HG02798 (cell line): ENCODE measurements at regions not wholly inside any gene's neighbourhood (a gene's known extent, or its start where the extent isn't known, plus 50 kb on each side); places are given as distances from the start of the nearest gene placed in this dataset.
"Not testable (repeated sequence)": the region's sequence is repeated elsewhere in the genome, so short reads cannot be mapped to it uniquely, and the experiment has no call there.

ENCODE experiments used
- ATAC-seq: cut with Tn5 transposase; IDR thresholded peaks from one replicate; pipeline ENCODE4 v1.9.1; 2021; ENCODE audit warnings: mild to moderate bottlenecking; ENCODE audit not compliant: unreplicated experiment, poor library complexity

DNA sequence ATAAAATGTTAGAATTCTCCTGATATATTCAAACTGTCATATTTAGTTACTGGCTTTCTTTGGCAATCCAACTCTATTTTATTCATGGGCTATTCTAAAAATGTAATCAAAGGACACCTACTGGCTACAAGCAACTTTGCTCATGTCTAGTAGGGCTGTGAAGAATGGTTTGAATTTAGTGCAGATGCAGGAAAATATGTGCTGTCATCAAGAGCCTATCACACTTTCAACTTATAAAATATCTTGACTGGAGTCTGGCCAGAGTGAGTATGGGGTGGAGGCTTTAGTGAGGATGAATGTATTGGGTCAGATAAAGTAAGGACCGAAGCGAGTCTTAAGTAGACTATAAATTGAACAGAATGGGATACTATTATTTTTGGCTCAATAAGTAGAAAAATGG, 343.4 kb upstream of the SPRED2 start:
- ATAC-seq = no peak

DNA sequence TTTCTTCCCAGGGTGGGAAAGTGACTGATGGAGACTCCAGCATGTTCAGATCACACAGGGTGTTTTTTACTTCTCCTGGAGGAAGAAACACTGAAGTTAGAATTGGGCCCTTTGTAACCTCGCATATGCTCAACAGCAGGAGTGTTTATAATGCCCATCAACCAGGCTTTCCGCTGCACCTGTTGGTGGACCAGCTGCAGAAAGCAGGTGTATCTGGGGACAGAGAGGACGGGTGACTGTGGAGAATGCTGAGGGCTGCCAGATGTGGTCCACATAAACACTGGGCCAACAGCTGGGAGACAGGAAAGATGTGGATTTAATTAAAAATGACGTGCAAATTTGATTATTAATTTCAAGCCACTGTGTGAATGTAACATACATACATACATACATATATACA, 335.5 kb upstream of the SPRED2 start:
- no peak for ATAC-seq

DNA sequence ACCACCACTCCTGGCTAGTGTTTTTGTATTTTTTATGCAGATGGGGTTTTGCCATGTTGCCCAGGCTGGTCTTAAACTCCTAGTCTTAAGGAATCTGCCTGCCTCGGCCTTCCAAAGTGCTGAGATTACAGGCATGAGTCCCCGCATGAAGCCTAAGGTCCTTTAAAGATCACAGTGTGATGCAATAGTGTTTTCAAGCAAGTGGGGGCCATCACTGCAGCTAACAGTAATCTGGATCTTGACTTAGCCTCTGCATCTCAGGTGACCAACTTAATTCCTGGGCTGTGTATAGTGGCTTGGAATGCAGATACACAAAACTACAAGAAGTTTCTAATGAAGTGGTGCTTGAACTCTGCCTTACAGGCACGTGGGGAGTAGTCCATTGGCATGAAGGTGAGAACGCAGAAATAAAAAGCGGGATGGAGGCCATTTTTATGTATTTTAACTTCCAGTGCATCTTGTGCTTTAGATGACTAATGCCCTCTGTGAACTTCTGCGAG, 334.4 kb upstream of the SPRED2 start:
- ATAC-seq = no peak

DNA sequence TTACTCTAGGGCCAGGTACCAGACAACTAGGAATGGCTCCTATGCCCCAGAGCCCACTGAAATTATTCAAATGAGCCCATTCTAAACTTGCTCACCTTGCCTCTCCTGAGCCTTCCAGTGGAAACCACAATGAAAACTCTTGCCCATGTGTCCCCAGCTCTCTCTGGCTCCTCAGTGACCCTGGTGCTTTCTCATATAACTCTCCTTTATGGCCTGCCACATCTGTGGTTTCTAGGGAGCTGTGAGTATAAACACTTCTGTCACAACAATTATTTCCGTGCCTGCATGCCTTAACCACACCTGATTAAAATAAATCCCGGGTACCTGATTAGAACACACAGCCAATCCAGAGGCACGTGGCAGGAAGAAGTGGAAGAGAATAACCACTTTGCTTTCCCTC, 333.0 kb upstream of the SPRED2 start:
- no peak for ATAC-seq

DNA sequence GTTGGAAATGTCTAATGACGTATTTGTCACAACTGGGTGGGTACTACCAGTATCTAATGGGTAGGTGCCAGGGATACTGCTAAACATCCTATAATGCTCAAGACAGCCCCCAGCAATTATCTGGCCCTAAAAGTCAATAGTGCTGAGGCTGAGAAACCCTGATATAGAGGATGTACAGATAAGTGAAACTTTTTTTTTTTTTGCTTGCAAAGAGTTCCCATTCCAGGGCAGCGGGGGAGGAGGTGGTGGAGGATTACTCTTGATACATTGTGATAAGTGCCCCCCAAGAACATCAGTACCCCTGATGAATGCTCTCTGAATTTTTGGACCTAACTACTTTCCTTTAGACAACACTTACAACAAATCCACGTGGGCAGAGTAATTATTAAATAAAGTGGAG, 329.7 kb upstream of the SPRED2 start:
- no peak for ATAC-seq

DNA sequence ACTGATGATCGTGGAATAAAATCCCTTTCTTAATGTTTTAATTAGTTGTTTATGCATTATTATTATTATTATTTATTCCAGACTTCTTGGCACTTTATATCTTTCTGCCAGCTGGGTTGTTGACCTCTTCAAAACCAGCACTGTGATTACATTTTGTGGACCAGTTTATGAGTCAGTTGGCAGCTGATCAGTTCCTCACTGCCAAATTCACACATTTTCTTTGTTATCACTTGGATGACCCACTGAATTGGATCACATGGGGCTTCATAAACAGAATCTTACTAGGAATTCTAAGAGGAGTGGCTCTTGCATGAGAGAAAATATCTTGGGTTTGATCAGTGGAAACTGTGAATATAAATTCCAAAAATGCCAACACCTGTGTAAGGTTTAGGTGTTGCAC, 321.8 kb upstream of the SPRED2 start:
- no peak for ATAC-seq

DNA sequence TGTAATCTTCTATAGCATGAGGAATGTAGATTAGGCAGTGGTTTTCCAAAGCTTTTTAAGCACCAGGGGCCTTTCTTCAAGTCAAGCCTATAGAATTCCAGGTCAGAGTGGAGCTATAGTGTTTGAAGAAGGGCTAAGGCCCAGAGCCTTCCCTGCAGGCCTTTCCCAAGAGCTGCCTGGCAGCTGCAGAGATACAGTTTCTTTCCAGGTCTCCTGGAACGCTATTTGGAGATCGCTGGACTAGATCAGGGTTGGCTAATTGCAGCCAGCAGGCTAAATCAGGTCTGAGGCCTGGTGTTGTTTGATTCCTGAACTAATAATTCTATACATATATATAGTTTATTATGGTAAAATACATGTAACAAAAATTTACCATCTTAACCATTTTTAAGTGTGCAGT, 319.0 kb upstream of the SPRED2 start:
- no peak for ATAC-seq

DNA sequence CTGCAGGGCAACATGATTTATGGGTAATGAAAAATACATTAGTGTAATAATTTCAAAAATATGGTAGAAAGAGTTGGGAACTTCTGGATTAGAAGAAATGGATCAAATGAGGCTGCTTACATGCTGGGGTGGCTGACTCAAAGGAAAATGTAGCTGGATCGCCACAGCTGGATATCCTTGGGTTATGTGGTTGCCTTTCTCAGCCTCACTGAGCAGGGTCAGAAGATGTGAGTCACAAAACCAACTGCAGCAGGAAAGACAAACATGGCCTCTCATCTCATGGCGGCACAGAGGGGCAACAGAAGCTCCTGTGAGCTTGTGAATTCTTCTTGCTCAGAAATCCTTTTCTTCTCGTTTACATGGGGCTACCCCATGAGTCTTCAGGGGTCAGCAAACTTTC, 317.1 kb upstream of the SPRED2 start:
- ATAC-seq = no peak

DNA sequence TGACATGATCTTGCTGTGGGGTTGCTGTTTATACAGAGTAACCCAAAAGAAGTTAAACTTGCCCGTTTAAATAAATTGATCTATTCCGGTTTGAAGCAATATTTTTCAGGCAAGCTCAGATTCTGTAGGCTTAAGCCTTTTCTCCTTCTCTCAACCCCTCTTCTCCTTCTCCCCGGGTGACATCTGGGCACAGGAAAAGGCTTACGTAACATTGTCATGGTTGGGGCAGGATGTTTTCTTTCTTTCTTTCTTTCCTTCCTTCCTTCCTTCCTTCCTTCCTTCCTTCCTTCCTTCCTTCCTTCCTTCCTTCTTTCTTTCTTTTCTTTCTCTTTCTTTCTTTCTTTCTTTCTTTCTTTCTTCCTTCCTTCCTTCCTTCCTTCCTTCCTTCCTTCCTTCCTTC, 315.5 kb upstream of the SPRED2 start:
- ATAC-seq = not testable (repeated sequence)

DNA sequence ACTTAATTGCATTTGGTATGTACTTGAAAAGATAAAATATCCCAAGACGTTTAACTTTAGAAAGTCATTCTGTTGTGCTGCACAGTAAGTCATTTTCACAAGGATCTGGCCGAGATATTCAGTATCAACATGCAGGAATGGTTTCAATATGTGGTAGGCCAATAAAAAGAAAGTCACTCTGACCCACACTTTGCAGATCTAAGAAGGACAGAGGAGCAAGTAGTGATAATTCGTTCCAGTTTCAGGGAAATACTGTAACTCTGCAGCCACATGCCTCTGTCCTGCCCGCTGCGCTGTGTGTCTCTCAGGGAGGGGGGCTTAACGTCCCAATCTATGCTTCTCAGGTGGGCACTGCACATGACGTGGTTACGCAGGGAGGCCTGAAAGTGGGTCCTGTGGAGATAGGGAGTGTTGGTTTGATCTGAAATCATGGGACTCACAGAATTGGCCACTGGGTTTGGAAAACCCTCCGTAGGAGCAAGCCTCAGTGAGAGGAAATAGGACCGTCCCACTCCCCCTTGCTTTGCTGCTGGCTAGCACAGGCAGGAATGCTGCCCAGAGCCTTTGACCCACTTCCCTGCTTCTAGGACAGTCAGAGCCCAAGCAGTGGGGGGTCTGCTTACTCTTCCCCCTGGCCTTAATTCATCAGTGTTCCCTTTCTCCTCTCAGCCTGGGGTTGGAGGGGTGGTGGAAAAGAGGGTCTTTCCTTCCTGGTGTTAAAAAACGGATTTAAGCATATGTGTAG, 314.7 kb upstream of the SPRED2 start:
- no peak for ATAC-seq

DNA sequence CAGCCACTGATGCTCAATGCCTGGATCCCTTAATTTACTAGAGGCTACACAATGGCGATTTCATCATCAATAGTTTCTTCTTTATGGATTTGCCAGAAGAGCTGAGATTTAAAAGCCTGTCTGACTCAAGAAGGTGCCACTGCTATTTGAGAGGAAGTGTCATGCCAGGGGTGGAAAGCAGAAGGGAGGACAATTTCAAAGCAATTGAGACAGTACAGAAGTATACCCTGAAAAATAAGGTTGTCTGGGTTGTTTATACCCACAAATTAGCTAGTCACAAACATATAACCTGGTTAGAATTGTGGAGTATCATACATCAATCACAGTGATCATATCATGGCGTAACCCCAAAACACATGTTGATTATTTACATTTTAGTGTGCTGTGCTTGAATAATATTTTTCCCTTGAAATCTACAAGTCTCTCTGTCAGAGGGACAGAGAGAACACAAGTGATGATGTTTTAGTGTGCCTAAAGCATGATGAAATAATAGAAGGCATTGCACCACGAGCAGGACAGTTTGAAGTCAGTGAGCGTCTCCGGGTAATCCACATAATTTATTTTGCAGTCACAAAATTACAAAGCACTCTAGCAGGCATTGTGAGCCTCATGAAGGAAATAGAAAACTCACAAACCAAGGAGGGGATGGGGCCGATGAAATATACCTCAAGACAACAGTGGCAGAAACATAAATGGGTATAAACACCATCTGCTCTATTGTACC, 312.2 kb upstream of the SPRED2 start:
- no peak for ATAC-seq

DNA sequence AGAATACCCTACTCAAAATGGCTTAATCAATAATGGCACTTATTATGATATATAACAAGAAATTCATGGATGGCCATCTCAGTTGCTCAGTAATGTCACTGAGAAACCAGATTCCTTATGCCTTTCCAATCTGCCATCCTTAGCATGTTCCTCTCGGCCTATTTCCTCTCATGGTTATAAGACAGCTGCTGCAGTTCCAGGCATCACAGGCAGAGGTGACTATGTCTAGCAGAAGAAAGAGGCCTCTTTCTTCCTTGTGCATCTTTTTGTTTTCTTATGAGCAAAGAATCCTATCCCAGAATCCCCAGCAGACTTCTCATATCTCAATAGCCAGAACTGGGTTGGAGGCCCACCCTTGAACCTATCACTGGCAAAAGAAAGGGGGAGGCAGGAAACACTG, 310.6 kb upstream of the SPRED2 start:
- ATAC-seq = no peak

DNA sequence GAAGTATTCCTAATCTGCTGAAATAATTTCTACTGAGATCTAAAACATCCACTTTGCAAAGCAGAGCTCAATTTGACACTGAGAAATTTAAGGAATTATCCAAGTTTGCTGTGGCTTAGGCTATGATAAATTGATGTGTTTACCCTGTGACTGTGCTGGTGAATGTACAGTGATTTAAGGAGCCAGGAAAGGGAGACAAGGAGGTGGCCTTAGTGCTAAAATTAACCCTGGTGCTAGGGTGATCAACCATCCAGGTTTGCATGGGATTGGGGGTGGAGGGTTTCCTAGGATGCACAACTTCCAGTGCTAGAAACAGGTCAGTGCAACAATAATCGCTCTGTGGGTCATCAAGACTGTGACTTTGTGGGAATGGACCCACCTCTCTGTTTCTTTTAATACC, 307.5 kb upstream of the SPRED2 start:
- ATAC-seq = no peak

DNA sequence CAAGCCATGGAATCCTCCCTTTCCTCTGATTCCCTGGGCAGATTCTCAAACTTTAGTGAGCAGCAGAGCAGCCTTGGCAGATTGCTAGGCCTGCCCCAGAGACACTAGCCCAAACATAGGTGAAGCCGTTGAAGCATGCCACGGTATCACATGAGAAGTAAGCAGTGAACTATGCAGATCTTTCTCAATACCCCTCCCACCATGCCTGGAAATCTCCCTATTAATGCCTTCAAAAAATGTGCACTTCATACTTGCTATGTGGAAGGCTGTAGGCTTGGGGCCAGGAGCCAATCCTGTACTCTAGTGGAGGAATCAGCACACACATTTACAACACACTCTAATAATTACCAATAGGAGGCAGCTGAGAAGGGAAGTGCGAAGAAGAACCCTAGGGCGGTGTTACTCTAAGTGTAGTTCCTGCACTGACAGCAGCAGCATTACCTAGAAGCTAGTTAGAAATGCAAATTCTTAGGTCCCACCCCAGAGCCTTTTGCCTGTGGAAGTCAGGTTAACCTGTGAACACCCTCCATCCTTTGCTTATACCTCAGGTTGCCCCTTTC, 305.1 kb upstream of the SPRED2 start:
- ATAC-seq = no peak

DNA sequence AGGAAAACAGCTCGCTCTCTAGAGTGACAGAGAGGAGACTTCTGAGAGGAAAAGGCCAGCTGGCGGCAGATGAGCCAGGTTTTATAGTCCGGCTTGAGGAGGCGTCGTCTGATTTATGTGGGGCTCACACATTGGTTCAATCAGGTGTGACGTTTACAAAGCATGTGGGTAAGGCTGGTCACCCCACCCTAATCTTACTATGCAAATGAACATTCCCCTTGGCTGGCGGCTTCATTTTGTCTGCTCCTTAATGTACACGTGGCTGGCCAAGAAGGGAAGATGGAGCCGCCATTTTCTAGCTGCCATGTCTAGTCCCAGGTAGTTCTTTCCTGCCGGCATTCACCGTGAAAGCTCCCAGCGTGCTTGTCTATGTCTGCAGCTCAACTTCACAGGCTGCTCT, 299.1 kb upstream of the SPRED2 start:
- ATAC-seq = no peak

DNA sequence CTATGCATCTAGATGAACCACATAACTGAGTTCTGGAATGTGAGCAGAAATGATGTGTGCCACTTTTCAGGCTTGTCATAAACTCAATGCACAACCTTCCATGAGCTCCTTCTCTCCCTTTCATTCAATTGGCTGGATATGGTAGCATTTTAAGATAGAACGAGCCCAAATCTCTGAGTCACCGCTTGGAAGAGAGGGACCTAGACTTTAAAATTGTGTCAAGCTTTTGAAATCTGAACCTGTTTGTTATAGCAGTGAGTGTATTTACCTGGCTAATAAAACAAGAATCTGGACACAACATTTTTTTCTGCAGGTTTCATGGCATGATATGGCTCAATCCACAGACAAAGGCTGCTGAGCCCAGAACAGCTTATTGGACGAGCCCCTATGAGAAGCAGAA, 297.8 kb upstream of the SPRED2 start:
- no peak for ATAC-seq

DNA sequence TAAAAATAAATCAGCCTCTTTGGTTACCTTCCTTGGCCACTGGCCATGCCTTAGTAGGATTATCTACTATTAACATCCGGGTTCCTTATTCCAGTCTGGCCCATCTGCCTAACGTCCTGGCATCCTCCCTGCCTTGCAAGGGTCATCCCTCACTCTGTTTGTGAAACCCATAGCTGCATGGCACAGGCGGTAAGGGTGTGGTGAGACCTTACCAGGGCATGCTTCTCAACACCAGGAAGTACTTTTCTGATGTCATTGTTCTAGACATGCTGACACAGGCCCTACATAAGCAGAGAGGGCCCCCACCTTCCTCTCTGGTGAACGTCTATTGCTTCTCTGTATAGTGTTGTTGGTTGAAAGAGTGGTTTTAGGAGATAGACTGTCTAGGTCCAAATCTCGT, 296.8 kb upstream of the SPRED2 start:
- no peak for ATAC-seq

DNA sequence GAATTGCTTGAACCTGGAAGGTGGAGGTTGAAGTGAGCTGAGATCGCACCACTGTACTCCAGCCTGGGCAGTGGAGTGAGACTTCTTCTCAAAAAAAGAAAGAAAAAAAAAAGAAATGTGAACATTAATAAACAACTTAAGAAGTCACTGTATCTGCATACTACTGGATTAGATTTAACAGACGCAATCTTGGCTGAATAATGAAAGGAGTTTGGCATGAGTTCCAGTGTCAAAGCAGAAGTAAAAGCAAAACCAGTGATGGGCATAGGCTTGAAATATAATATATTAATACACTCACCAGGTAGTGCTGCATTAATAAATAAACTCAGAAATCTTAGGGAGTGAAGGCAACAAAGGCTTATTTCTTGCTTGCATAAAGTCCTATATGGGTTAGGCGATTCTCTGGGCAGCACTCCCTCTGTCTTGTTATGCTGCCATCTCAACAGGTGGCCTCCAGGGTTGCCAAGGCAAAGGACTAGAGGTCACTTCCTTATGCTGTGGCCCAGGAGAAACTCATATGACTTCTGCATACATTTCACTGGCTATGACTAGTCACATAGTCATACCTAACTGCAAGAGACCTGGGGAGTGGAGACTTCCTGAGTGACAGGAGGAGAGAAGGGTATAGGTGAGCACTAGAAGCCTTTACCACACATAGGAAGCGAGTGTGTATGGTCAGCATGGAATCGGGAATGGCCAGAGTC, 296.2 kb upstream of the SPRED2 start:
- no peak for ATAC-seq

DNA sequence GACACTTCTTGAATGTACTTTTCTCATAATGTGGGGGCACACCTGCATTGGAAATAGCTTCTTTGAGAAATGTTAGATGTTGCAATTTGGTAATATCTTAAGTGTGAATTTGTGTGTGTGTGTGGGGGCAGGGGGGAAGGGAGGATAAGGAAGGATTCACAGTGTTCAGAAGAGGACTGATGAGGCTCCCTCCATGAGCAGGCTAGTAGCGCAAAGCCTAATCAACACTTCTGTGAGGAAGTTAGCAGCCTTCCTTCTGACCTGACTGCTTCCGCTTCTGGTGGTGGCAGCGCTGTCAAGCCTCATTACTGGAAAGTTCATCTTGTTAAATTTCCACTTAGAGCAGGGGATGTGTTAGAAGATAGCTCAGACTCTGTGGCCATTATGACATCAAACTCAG, 295.4 kb upstream of the SPRED2 start:
- no peak for ATAC-seq

DNA sequence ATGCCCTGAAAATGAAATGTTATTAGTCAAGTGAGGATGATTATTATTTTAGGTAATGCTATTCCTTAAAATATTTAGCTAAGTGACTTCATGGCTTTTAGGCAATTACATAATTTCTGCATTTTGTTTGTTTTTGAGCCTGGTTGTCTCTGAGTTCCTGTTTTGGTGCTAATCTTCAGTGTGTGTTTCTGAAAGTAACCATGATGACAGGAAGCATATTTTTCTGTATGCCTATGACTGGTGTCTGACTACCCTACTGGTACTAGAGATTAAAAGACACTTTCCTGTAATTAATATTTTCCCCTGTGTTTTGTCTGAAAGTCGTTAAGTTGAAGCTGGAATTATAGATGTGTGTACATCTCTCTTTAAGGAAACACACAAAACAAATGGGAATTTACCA, 295.0 kb upstream of the SPRED2 start:
- no peak for ATAC-seq

DNA sequence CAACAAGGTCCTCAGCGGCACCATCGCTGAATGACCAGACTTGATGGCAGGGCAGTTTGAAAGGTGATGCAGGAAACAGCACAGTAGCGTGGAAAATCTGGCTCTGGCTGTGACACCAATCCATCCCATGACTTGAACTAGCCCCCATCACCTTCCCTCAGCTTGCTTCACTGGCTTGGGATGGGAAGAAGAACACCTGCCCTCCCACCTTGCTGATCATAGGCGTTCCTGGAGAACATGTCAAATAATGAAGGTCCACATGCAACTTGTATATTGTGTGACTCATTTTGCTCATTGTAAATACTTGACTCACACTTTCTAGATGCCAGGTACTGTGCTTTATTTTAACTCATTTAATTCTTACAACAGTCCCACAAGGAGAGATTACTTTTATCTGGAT, 292.4 kb upstream of the SPRED2 start:
- ATAC-seq = no peak
